GM11168 (cell line): ENCODE measurements at regions not wholly inside any gene's neighbourhood (a gene's known extent, or its start where the extent isn't known, plus 50 kb on each side); places are given as distances from the start of the nearest gene placed in this dataset.
"Not testable (repeated sequence)": the region's sequence is repeated elsewhere in the genome, so short reads cannot be mapped to it uniquely, and the experiment has no call there.

Source experiments
- in situ Hi-C: fragments of 300-500 bp; cut with MboI; formaldehyde crosslinking; loops from one replicate; pipeline ENCODE4 v1.12.0; 2022; ENCODE audit warnings: low sequenced_read_pairs; ENCODE audit not compliant: unreplicated experiment

DNA sequence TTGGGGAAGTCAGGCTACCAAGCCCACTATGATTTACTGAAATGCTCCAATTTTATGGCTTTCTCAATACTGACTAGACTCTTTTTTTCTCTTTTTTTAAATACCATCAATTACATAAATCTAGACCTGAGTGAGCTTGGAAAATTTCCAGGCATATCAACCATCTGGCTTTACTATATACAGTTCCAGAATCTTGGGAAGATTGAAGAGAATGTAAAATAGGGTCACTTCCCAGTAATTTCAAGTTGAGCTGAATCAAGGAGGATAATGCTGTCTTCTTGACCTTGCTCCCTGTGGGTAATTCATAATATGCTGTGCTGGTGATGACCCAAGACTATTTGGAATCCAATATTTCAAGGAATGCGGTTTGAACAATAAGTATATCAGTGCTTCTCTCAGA is 108.1 kb downstream of the MAP3K21 start:
- in situ Hi-C loops, result loop anchor here (10.0 kb wide), 1 partner anchor 359 kb away; no protein-coding TSS in a partner anchor

DNA sequence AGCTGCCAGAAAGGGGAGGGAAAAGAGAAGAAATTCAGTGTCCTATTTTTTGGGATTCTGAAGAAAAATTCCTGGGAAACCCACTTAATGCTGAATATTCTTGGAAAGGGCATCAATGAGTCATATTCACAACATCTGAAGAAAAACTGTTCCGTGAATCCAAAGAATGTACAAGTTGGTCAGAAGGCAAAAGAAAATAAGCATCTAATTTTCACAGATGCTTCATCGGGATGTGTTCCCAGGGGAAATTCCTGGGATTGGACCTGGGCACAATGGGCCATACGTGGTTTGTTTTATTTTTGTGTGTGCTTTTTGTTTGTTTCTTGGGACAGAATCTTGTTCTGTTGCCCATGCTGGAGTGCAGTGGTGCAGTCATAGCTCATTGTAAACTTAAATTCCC is 112.2 kb downstream of the MAP3K21 start:
- in situ Hi-C loops, result loop anchor here (10.0 kb wide), 1 partner anchor 355 kb away; no protein-coding TSS in a partner anchor

DNA sequence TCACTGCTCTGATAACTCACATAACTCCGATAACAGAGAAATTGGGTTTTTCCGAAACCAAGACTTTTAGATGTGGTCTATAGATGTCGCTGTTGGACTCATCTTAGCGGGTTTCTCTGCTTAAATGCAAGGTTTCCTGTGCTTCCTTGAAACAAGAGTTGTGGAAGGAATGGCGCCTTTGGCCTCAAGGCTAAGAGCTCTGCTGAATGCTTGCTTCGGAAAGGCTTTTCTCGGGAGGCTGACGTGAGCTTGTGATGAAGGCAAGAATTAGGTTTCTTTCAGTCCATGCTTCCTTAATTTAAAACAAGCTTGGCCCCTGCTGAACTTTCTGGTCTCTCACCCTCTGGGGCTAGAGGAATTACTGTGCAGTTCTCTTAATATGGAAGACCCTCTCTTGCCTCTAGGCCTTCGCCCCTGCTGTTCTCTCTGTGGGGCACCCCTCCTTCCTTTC is 113.5 kb downstream of the MAP3K21 start:
- in situ Hi-C loops, result no loop called here

DNA sequence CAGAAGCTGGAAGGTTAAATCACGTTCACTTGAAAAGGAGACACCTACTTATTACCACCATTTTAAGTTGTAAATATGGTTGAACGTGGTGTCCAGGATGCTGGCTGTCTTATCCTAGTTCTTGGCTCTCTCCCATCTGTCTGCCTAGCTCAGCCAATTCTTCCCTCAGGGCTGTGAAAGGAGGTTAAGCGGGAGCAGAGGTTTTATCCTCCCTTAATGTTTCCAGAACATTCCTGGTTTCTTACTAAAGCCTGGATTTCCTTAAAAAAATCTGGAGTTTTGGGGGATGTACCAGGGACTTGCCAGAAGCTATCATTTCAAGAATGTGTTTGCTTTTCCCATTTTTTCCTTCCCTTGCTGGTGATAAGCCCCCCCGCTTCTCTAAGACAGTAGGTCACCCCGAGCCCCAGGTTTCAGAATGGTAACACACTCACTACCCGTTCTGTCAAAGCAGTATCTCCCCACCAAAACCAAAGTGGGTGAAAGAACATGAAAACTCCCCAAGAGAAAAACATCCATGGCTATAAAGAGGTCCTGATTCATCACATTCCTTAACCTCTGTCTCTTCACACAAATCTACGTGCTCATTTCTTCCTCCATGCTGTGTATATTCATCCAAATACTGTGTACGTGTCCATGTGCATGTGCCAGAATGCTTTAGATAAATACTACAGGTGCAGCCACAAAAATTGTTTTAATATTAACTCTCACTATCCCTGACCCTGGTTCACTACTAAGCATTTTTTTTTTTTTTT is 114.7 kb downstream of the MAP3K21 start:
- in situ Hi-C loops, result no loop called here

DNA sequence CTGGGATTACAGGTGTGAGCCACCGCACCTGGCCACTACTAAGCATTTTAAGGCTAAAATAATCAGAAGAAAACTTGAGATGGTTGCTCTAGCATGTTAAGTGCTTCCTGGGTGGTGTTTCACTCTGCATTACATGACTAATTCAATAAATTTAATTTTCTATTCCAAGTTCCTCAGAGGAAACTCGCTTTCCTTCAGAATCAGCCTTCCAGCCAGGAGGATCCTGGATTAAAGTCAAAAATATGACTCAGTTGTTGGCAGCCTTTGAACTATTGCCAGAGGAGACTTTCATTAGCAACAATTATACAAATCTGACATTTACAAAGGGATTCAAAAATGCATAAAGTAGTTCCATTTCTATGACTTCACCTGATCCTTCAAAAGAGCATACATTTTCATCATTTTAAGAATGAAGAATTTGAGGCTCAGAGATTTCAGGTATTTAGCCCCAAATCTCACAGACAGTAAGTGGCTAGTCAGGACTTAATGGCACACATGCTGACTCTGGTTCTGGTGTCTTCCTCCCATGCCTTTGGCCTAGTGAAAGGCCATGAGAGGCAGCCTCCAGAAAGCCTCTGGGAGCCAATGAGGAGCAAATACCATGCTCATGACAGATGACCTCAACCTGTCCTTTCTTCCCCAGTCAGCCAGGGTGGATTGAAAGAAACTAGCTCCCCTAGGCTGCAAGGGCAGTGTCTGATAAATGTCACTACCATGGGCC is 115.7 kb downstream of the MAP3K21 start:
- in situ Hi-C loops, result no loop called here

DNA sequence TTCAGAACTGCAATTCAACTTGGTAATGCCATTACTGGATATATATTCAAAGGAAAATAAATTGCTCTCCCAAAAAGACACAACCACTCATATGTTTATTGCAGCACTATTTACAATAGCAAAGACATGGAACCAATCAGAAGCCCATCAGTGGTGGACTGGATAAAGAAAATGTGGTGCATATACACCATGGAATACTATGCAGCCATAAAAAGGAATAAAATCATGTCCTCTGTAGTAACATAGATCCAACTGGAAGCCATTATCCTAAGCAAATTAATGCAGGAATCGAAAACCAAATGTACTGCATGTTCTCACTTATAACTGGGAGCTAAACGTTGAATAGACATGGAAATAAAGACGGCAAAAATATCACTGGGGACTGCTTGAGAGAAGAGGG is 117.0 kb downstream of the MAP3K21 start:
- in situ Hi-C loops, result no loop called here

DNA sequence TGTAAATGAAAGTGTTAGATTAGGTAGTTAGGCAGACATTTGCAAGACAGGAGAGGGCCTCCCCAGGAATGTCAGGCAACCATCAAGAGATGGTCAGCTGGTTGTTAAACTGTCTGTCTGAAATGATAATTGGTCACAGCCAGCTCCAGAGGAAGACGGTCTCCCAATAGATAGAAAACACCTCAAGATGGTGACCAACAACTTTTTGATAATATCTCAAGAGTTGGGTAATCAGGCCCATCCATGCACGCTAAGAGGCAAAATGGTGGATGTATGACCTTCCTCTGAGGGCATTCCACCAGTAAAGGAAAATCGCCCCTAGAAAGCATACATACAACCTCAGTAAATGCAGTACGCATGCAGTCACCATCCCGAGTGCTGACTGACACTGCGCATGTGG is 118.2 kb downstream of the MAP3K21 start:
- in situ Hi-C loops, result no loop called here

DNA sequence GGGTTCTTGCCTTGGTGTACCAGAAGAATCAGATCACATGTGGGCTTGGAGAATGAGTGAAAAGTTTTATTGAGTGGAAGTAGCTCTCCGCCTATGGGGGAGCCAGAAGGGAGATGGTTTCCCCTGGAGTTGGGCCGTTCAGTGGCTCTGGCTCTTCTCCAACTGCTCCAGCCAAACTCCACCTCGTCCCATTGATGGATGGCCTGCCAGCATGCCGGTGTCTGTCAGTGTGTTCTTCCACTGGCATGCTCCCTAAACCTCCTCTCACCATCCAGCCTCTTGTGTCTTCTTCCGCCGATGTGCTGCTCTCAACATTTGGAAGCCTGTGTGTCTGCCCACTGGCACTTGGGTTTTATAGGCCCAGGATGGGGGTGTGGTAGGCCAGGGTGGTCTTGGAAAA is 119.4 kb downstream of the MAP3K21 start:
- in situ Hi-C loops, result no loop called here

DNA sequence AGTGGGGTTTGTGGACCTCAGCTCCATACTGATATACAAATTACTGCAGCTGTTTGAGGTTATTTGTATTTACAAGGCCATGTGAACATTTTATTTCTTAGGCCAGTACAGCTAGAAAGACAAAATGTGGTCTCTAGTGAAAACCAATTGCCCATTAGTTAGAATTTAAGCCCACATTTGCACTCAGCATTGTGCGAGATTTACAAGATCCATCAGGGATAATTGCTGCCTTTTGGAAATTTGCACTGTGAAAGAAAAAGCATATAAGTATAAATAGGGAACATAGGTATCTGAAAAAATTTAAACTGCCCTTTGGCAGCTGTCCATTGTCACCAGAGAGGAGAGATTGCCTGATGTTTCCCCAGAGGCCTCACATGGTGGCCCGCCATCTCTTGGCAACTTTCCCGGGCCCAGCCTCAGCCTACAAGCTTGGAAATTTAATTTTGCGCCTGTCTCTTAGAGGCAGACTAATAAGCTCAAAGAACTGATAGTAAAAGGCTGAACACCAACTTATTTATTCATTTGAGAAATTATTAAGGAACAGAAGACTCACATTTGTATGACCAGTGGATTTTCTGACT is 120.7 kb downstream of the MAP3K21 start:
- in situ Hi-C loops, result no loop called here

DNA sequence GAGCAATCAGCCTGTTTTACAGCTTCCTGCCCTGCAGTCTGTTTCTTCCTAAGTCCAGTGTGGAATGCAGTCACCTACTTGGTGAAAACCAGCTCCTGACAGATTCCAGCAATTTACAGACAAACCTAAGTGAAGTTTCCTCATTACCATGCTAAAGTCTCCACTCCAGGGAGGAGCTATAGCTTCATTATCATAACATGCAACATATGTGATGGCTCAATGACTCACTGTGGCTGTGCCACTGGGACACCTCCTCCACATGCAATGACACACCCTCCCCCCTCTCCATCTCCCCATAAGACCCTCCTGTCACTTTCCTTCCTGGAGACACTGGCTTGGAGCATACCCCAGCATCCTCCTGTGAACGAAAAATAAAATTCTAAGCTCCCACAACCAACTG is 125.2 kb downstream of the MAP3K21 start:
- in situ Hi-C loops, result no loop called here

DNA sequence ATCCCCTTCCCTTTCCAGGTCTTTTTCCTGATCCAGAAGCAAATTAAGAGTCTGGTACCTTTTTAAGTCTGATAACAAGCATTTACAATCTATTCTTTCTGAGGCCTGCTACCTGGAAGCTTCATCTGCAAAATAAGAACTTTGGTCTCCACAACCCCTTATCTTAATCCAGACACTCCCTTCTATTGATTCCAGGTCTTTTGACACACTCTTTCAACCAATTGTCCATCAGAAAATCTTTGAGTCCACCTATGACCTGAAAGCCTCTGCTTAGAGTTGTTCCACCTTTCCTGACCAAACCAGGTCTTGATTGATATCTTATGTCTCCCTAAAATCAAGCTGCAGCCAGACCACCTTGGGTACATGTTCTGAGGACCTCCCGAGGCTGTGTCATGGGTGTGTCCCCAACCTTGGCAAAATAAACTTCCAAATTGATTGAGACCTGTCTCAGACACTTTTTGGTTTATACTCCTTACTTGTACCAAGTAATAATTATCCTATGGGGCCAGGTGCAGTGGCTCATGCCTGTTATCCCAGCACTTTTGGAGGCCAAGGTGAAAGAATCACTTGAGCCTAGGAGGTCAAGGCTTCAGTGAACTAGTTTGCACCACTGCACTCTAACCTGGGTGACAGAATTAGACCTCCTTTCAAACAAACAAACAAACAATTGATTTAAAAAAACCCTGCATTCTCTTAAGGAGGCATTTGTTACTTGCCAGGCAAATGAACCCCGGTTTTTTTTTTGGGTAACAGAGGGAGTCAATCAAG is 126.1 kb downstream of the MAP3K21 start:
- in situ Hi-C loops, result no loop called here

DNA sequence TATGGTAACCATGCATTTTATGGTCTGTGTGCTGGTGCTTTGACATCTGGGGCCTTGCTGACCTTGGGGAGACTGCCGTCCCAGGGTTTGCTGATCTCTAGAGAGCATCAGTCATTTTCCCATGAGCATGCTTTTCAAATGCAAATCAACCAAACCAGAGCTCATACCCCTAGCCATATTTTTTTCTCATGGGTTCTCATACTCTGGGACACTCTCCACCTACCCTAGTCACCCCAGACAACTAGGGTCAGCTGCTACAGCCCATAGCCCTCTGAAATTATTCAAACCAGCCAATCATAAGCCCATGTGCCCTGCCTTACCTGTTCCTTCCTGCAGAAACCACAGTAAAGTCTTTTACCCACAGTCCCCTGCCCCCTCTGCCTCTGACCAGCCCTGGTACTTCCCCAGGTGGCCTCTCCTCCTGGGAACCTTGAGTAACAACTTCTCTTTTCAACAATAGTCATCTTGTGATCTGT is 132.0 kb downstream of the MAP3K21 start:
- in situ Hi-C loops, result no loop called here

DNA sequence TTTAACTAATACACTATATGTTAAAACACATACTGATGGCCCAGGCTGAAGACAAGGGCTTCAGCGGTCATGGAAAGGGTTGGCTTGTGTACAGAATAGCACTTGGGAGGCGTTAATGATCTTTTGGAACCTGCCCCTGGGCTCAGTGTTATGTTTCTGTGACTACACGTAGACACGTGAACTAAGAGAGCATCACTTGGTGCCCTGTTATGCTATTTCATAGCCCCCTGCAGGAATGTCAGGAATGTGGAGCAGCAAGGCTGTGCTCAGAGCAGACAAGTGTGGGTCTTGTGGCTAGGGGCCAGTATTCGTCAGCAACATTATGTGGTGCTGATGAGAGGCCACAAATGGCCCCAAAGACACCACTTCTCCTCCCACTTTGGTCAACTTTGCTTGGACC is 132.4 kb downstream of the MAP3K21 start:
- in situ Hi-C loops, result no loop called here

DNA sequence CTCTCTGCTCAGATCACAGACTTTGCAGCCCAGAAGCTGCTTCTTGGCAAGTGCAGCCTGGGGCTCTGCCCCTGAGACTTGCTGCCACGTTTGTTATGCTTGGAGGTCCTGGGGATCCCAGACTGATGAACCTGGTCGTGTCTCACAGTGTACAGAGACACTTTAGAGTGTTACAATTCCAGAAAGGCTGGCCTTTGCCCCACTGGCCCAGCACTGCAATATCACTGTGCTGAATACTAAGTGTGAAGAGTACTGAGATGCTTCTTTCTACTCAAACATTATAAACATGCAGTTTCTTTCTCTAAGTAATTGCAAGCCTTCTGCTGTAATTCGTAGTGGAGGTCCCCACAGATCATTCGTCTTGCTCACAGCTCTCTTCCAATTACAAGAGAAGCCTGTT is 133.2 kb downstream of the MAP3K21 start:
- in situ Hi-C loops, result no loop called here

DNA sequence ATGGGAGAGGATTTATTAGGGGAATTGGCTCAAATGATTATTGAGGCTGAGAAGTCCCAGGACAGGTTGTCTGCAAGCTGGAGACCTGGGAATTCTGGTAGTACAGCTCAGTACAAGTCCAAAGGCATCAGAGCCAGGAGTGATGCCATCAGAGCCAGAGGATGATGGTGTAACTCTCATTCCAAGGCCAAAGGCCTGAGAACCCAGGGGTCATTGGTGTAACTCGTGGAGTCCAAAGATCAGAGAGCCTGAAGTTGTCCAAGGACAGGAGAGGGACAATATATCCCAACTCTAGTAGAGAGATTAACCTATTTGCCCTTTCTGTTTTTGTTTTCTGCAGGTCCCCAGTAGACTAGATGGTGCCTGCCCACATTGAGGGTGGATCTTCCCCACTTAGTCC is 134.3 kb downstream of the MAP3K21 start:
- in situ Hi-C loops, result no loop called here

DNA sequence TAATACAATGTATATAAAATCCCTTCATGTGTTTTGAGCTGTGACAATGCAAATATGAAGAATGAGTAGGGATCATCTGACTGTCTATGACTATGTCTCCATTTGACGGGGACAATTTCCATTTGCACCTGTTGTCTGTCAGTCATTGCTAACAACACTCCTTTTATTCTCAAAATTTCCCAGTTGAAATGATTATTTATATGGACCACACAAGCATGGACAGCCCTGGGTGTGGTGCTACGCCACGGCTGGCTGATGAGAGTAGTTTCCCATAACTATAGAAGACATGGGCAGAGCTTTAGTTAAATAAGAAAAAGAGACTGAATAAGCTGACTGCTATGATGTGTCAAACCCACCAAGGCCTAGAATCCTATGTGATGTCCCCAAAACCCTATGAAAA is 135.8 kb downstream of the MAP3K21 start:
- in situ Hi-C loops, result no loop called here

DNA sequence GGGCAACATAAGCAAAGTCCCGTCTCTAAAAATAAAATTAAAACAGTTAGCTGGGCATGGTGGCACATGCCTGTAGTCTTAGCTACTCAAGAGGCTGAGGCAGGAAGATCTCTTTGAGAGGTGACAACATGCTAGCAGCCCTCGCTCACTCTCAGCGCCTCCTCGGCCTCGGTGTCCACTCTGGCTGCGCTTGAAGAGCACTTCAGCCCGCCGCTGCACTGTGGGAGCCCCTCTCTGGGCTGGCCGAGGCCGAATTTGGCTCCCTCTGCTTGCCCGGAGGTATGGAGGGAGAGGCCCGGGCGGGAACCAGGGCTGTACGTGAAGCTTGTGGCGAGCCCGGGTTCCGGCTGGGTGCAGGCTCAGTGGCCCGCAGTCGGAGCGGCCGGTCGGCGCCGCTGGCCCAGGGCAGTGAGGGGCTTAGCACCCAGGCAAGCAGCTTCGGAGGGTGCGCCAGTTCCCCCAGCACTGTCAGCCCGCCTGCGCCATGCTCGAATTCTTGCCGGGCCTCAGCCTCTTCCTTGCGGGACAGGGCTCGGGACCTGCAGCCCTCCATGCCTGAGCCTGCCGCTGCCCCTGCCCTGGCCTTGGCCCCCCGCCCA is 138.3 kb downstream of the MAP3K21 start:
- in situ Hi-C loops, result no loop called here

DNA sequence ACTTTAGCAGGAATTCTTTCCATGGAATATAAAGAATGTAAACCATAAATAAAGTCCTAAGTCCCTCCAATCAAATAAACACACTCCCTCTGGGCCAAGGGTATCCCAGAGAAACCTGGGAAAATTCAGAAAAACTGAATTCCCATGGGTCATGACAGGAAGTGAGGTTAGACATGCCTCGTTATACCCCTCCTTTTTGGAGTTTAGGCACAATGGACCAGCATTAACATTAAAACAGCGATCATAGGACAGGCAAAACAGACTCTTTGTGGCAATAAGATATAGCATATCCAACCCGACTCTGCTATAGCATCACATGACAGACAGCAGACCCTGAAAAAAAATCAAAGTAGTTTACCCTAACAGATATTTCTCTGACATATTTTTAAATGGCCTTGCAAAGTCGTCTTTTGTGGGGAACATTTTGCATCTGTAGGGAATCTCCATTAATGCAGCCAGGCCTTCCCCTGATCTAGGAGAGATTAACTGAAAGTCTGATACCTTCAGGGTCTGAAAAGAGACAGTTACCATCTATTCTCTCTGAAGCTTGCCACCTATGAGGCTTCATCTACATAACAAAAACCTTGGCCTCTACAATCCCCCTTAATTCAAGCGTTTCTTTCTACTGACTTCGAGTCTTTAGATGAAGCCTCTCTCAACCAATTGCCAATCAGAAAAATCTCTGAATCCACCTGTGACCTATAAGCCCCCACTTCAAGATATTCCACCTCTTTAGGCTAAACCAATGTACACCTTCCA is 143.0 kb upstream of the KCNK1 start:
- in situ Hi-C loops, result no loop called here

DNA sequence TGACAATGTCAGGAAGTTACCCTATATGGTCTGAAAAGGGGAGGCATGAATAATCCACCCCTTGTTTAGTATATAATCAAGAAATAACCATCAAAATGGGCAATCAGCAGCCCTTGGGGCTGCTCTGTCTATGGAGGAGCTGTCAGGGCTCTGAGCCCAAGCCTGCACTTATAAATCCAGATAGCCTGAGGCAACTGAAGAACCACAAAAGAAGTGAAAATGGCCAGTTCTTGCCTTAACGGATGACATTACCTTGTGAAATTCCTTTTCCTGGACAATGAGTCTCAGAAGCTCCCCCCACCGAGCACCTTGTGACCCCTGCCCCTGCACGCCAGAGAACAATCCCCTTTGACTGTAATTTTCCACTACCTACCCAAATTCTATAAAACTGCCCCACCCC is 142.1 kb upstream of the KCNK1 start:
- in situ Hi-C loops, result not testable (repeated sequence)
